GM08714 (cell line): ENCODE measurements at regions not wholly inside any gene's neighbourhood (a gene's known extent, or its start where the extent isn't known, plus 50 kb on each side); places are given as distances from the start of the nearest gene placed in this dataset.

Experiments
- H3K4me3 ChIP-seq: fragments of 200-500 bp; sonication (Bioruptor generic); 2 replicates; pipeline ENCODE4 v1.5.1; 2014; ENCODE audit warnings: mild to moderate bottlenecking, low read length, inconsistent platforms
- ZNF274 ChIP-seq: IDR thresholded peaks from 2 replicates; pipeline ENCODE4 v1.6.1; 2012; ENCODE audit warnings: mild to moderate bottlenecking, low read depth, low read length

DNA sequence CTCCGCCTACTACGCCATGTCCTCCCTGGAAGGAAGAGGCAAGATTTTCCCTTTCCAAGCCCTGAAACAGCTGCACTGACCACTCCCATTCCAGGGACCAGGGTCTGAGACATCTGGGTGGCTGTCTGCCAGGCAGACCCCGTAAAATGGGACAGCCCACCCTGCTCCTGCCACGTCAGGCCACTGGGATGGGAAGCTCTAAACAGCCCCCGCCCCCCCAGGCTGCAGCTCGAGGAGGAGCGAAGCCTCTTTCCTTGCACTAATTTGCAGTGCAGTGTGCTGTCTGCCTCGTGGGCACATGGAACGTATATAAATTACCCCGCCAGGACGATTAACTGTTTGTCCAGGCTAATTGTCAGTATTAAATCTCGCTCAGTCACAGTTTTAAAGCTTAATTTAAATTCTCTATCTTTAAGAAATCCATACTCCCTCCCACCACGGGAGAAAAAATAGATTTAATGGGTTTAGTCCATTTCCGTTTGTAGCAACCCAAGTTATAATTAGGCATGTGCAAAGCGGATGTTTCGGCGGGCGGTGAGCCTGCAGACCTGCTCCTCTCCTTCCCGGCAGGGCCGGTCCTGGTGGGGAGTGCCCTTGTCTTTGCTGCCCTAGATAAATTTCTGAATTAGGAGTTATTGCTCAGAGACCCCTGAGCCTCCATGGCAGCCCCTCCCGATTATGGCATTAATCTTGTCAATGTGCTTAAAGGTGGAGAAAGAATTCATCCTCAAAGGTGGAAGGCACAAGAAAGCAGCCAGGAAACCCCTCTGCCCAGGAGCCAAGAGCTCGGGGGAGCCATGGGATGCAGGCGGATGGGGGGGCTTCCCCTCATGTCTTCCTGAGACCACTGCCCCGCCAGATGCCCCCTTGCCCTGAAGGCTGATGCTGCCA lies 268.0 kb upstream of the TNRC6C start:
- no peak overlapping the region; the same call in 1 of the 2 replicates for H3K4me3 ChIP-seq
- TF ChIP-seq ZNF274: no peak

DNA sequence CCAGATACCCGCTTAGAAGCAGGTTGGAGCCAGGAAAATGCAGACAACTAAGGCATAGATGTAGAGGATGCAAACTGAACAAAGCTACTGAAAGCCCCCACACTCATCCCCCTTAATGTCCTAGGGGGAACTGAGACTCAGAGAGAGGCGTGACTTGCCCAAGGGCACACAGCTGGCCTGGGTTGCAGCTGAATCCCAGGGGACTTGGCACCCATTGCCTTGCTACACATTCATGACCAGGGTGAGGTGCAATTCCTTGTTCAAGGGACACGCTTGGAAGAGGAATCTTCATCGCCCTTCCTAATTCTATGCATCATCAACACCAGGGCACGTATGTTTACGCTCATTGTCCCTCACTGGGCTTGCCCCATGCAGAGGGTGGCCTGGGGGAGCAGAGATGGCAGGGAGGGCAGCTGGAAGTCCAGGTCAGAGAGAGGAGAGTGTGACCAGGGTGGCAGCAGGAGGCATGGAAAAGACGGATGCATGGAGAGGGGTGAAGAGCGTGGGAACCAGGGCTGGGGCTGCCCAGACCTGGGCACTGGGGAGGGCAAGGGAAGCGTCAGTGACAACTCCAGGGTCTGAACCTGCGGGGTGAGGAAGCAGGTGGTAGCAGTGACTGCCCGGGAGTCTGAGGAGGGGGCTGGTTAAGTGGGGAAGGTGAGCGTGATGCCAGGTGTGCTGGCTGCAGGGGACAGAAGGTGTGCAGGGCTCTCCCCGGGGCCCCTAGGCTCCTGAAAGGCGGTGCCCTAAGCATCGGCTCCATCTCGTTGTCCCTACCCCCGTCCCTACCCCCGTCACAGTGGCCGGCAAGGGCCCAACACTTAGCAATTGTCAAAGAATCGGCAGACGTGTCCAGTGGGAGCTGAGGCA lies 267.1 kb upstream of the TNRC6C start:
- H3K4me3 ChIP-seq: no peak overlapping the region
- no peak for TF ChIP-seq ZNF274

DNA sequence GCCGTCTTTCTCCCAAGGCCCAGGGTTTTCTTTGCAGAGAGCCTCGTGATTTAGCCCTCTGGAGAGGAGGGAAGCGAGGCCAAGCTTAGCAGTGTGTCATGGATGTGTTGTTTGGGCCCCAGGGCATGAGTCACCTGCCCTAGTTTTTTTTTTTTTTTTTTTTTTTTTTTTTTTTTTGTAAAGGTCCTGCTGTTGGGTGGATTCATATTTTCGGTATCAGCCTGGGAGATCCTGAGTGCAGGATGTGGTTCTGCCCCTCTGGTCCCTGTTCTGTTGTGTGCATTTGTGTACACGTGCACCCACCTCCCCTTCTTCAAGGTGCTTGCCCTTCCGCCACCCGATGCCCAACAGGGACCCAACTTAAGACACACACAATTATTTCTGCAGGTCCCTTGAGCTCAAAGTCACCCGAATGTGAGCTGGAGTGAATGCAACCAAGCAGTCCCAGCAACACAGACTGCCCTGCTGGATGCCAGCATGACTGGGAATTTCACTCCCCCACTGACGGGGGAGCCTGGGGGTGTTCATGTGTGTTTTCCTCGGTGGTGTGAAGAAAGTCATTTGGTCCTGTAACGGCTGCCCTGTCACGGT lies 265.8 kb upstream of the TNRC6C start:
- TF ChIP-seq ZNF274: no peak
- H3K4me3 ChIP-seq: no peak overlapping the region

DNA sequence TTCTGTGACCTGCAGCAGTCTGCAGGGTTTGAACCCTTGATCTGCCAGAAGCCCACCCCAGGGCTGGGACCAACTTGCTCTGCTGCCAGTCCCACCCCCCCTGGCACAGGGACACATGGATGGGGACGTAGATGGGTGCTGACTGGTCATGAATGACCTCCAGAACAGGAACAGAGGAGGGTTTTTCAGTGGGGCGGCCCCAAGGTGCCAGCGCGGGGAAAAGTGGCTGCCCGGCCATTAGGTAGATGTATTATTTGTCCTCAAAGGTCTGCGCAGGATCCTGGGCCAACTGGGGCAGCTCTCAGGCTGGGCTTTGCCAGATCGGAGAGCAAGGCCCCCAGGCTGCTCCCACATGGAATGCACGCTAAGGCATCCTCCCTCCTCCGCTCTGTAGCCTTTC lies 265.2 kb upstream of the TNRC6C start:
- no peak for TF ChIP-seq ZNF274
- H3K4me3 ChIP-seq: no peak overlapping the region

DNA sequence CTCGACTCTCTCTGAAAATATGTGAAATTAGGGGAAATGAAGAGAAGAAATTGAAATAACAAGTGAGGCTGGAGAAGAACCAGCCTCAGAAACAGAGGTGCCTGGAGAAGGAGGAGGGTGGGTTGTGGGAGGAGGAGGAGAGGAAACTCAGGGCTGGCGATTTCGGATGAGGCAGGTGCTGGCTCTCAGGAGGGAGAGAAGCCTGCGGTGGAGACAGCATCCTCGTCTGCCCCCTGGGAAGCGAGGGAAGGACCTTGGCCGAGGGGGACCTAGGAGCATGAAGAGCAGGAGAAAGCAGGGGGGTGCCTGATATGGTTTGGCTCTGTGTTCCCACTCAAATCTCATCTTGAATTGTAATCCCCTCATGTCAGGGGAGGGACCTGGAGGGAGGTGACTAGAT lies 264.7 kb upstream of the TNRC6C start:
- no peak overlapping the region for H3K4me3 ChIP-seq
- no peak for TF ChIP-seq ZNF274

DNA sequence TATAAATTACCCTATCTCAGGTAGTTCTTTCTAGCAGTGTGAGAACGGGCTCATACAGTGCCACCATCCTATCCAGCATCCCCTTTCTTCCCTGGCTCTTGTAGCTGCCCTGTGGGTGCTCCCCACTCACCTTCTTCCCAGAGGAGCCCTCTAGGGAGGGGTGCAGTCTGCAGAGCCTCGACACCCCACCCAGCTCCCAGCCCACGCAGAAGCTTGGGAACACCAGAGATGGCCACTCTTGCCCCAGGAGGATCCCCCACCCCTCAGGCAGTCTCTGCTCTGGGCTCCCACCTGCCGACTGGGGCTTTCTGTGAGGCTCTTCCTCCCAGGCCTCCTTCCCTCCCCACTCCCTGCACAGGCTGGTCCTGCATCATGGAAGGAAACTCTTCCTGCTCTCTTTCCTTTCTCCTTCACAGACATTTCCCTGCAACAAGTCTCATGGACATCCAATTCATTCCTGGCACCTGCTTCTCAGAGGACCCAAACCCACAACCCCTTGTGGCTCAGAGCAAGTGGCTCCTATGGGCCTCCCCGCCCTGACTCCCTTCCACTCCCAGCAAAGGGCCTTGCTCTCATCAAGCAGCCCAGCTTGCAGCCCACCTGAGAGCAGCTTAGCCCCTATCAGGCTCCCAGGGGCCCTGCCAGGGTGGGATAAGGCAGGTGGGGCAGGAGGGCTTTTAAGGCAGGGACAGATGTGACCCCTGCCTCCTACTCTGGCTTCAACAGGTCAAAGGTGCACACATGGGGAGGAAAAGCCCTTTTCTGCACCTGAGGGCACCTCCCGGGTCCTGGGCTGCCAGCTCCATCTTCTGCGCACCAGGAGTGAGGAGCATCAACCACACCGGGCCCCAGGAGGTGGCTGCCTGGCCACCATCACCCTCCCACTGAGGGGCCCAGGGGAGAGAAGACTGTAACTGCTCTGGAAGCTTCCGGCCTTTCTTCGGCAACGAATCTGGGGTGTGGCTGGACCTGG lies 263.8 kb upstream of the TNRC6C start:
- no peak overlapping the region for H3K4me3 ChIP-seq
- no peak for TF ChIP-seq ZNF274

DNA sequence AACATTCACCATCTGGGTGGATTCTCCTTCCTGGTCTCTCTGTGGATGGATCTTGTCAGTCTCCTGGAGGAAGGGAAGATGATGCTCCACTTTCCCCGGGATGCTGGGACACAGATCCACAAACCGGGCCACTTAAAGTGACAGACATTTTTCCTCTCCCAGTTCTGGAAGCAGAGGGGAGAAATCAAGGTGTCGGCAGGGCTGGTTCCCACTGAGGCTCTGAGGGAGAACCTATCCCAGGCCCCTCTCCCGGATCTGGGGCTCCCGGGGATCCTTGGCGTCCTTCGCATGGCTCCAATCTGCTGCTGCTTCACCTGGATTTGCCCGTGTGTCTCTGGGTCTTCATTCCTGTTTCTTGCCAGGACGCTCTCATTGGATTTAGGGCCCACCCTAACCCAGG lies 263.1 kb upstream of the TNRC6C start:
- no peak for TF ChIP-seq ZNF274
- H3K4me3 ChIP-seq: no peak overlapping the region

DNA sequence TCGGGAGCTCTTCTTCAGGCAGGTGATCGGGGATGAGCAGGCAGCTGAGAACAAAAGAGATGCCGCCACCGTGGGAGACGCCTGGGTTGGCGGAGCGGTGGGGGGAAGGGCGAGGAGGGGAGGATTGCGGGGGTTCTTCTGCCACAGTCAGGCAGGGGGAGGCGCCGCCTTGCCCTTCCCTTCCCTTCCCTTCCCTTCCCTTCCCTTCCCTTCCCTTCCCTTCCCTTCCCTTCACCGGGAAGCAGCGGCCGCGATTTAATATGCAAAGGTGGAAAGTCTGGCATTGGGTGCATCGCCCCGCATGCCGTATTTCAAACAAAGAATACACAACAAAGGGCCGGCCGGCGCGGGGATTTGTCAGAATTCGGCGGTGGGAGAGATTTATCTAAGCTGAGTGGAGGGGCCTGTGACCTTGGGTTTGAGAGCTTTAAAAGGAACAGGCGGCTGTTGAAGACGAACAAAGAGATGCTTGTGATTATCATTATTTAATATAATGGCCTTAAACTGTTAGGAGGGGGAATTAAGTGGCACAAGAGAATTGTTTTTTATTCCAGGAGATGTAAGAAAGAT lies 262.3 kb upstream of the TNRC6C start:
- no peak overlapping the region for H3K4me3 ChIP-seq
- TF ChIP-seq ZNF274: no peak

DNA sequence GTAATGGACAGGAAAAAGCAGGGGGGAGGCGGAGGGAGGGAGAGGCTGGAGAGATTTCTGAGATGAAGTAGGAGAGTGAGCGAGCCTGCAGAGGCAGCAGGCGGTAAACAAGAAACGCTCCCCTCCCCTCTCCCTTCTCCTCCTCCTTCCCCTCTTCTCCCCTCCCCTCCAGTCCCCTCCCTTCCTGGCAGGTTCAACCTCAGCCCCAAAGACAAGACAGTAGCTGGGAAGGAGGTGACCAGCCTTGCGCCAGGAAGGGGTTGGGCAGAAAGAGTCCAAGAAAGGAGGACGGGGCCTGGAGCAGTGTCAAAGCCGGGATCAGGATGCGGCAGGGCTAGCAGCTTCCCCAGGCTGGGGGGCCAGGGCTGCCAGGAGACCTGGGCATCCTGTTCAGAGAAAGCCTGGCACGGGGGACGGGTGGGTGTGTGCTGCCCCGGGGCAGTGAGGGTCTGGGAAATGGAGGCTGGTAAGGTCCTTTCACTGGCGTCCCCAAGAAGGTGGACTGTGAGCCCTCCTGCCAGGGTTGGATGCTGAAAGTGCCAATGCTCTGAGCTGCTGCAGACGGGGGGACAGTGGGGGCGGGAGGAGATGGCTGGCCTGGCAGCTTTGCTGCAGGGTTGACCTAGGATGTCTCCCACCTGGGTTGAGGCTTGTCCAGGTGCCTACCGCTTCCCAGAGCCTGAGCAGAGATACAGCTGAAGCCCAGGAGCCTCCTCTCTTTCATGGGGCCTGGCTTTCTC lies 261.6 kb upstream of the TNRC6C start:
- TF ChIP-seq ZNF274: no peak
- H3K4me3 ChIP-seq: no peak overlapping the region

DNA sequence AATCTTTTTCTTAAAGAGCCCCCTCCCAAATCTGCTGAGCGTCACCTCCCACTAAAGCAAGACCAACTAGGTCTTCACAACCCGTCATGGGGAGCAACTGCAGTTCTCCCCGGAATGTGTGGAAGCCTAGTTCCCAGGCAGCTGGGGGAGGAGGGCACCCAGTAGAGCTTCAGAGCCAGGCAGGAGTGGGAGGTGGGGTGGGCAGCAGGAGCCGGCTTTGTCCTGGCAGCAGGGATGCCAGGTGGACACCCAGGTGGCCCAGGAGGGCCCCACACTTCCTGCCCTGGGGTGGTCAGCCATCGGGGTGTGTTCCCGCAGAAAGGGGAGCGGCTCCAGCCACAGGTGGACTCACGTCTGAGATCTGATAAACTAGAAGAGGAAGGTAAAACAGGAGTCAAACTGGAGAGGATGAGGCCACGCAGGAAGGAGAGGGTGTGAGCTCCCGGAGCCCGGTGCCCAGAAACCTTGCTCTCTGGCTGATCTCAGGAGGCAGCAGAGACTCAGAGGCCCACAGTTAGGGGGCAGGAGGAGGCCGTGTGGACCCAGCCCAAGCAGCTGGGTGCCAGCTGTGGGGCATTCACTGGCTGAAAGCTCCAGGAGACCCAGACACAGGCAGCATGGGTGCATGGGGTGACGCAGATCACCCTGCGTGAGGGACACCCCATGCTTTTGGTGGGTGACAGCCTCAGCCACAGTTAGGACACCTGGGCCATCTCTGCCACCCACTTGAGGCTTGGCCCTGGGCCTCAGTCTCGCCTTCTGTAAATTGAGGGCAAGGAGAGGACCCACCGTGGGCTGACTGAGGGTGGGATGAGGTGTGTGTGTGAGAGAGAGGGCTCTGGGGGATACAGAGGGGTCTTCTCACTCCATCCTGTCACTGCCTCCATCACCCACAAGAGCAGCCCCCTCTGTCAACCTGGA lies 260.8 kb upstream of the TNRC6C start:
- no peak overlapping the region for H3K4me3 ChIP-seq
- TF ChIP-seq ZNF274: no peak

DNA sequence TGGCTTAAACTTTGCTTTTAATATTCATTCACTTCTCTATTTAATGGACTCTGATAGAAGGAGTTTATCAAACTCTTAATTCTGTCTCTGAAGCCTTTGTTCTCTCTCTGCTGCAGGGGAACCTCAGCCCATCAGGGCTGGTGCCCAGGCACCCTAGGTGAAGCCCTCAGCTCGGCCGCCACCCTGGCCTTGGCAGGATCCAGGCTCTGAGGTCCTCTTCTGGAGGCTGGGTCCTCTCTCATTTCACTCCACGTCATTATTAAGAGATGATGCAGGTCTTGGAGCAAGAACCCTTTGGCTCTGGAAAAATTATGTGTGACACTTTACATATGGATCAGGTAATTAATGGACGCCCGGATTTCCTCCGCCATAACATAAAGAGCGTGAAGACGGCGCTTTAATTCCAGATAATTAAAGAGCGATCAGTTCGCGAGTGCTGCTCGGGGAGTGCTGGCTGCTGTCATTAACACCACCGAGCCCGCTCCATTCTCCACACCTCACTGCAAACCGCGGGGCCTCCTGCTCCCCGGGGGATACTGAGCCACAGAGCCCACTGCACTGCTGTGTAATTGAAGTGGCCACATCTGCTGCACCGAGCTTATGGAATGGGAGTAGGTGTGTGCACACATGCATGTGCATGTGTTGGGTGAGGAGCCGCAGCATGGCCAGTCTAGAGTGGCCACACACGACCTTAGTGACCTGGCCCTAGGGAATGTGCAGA lies 259.4 kb upstream of the TNRC6C start:
- TF ChIP-seq ZNF274: no peak
- no peak overlapping the region for H3K4me3 ChIP-seq
